Testis (tissue), 2 donors: ENCODE measurements at regions not wholly inside any gene's neighbourhood (a gene's known extent, or its start where the extent isn't known, plus 50 kb on each side); places are given as distances from the start of the nearest gene placed in this dataset.

ENCODE experiments used
- CTCF ChIP-seq, 3 experiments: fragments of 450-650 bp in 2 of 3; fragments of 200-600 bp in 1 of 3; sonication (generic) in 1 of 3; IDR thresholded peaks; one replicate each; pipeline ENCODE4 v1.5.1; 2016 to 2019; ENCODE audit warnings: antibody characterized with exemption in 3 of 3, mild to moderate bottlenecking in 2 of 3, moderate library complexity in 1 of 3
- POLR2A ChIP-seq: fragments of 450-650 bp; IDR thresholded peaks from one replicate; pipeline ENCODE4 v1.6.1; 2017; ENCODE audit warnings: antibody characterized with exemption, mild to moderate bottlenecking, moderate library complexity

DNA sequence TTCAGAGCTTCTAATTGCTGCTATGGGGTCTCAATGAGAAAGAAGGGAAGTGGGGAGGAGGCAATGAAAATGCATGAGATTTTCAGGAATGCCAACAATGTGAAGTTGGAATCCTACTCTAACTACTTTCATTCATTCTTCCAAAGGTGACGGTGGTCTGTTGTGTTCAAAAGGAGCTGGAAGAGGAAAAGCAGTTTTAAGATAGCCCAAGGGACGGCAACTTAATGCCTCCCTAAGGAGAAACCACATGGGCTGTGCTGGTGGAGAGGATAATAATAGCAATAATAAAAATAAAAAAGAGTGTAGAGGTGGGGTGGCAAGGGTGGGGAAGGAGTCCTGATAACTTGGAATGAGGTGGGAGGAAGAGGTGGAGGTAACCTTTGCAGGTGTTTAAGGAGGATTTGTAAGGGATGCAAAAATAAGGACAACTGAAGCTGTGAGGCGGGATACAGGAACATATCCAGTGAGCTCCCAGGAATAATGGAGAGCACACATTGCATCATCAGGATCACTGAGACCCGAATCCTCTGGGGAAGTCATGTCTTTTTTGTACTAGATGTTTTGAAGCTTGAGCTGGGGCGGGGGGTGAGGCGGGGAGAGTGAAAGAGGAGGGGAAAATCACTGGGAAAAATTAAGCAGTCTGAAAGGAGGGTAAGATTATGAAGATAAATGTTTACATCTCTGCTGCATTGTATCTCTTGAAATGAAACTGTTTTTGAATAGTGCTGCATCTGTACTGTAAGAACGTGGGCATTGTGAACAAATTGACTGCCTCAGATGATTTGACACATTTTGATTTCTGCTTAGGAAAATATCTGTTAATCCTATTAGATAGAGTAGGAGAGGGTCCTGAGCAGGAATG, 120.1 kb upstream of the TMEM161B start:
- TF ChIP-seq CTCF (IDR thresholded peaks at IDR 0.05) (no peak), POLR2A (no peak)
